H1 (cell line): ENCODE measurements at regions not wholly inside any gene's neighbourhood (a gene's known extent, or its start where the extent isn't known, plus 50 kb on each side); places are given as distances from the start of the nearest gene placed in this dataset.

Source experiments
- CTCF ChIA-PET: fragments of 300-600 bp; sonication (Branson Sonifier 250); formaldehyde crosslinking; loops from one replicate; lab custom pipeline; 2021; ENCODE audit not compliant: partially characterized antibody; lab: Charles Lee
- POLR2A ChIA-PET: fragments of 300-600 bp; sonication (Branson Sonifier 250); formaldehyde crosslinking; loops from one replicate; lab custom pipeline; 2021; ENCODE audit warnings: inconsistent platforms; ENCODE audit not compliant: partially characterized antibody; lab: Charles Lee
- DNase-seq, 2 experiments: peaks; one replicate each; pipeline versions ENCODE4 v3.0.0 to v3.0.0-alpha.2; 2010 to 2022; ENCODE audit warnings: low spot score in 2 of 2, low read depth in 1 of 2, mixed read lengths in 1 of 2
- FAIRE-seq: peaks from 2 replicates; lab custom pipeline; 2011; peaks lifted over from hg19 to GRCh38; lab: Jason Lieb, UNC
- H2AFZ ChIP-seq: 2 replicates; pipeline ENCODE4 v1.8.1; 2012; ENCODE audit warnings: low read length, inconsistent platforms
- H2AK5ac ChIP-seq: 2 replicates; pipeline ENCODE4 v1.6.1; 2013; ENCODE audit warnings: low read depth, low read length
- H2BK120ac ChIP-seq: replicated peaks from 2 replicates; pipeline ENCODE3; 2013; ENCODE audit warnings: low read depth, low read length, inconsistent platforms
- H2BK12ac ChIP-seq: 2 replicates; pipeline ENCODE4 v1.6.1; 2013; ENCODE audit warnings: low read depth, low read length
- H2BK15ac ChIP-seq: 2 replicates; pipeline ENCODE4 v1.6.1; 2013; ENCODE audit warnings: low read length
- H2BK20ac ChIP-seq: 2 replicates; pipeline ENCODE4 v1.6.1; 2013; ENCODE audit warnings: low read length
- H2BK5ac ChIP-seq: 2 replicates; pipeline ENCODE4 v1.6.1; 2013; ENCODE audit warnings: low read depth, low read length
- H3K14ac ChIP-seq: 2 replicates; pipeline ENCODE4 v1.6.1; 2013; ENCODE audit warnings: inconsistent platforms; ENCODE audit not compliant: insufficient read length
- H3K18ac ChIP-seq: 2 replicates; pipeline ENCODE4 v1.6.1; 2013; ENCODE audit warnings: low read length; ENCODE audit errors: extremely low read depth
- H3K23ac ChIP-seq: 2 replicates; pipeline ENCODE4 v1.6.1; 2013; ENCODE audit warnings: inconsistent platforms; ENCODE audit not compliant: insufficient read length
- H3K23me2 ChIP-seq: 2 replicates; pipeline ENCODE4 v1.6.1; 2013; ENCODE audit warnings: low read depth, low read length
- H3K27ac ChIP-seq: 2 replicates; pipeline ENCODE4 v1.6.1; 2011; ENCODE audit warnings: low read depth, low read length, inconsistent platforms
- H3K27me3 ChIP-seq, 4 experiments: replicated peaks in 1 of 4; 1 replicate in 1 of 4; 2 replicates in 3 of 4; pipeline versions ENCODE4 v1.6.1 to v1.8.1; 2011 to 2013; ENCODE audit warnings: low read length in 3 of 4, mild to moderate bottlenecking in 3 of 4, inconsistent platforms in 2 of 4, mixed read lengths in 2 of 4, moderate library complexity in 1 of 4; ENCODE audit not compliant: control insufficient read depth in 3 of 4, insufficient read depth in 3 of 4; ENCODE audit errors: extremely low read depth in 1 of 4
- H3K36me3 ChIP-seq, 4 experiments: 2 replicates each; pipeline versions ENCODE4 v1.6.1 to v1.8.1; 2011 to 2013; ENCODE audit warnings: mild to moderate bottlenecking in 4 of 4, low read length in 3 of 4, moderate library complexity in 2 of 4, control low read depth in 1 of 4, inconsistent platforms in 1 of 4; ENCODE audit not compliant: insufficient read depth in 4 of 4, control insufficient read depth in 2 of 4
- H3K4ac ChIP-seq: replicated peaks from 2 replicates; pipeline ENCODE3; 2013; ENCODE audit warnings: low read length, low read depth, mixed read lengths, inconsistent platforms; ENCODE audit not compliant: insufficient read length
- H3K4me1 ChIP-seq, 4 experiments: replicated peaks in 1 of 4; 1 replicate in 1 of 4; 2 replicates in 3 of 4; pipeline versions ENCODE4 v1.6.1 to v1.8.1; 2011 to 2013; ENCODE audit warnings: low read length in 3 of 4, inconsistent platforms in 2 of 4, mixed read lengths in 1 of 4; ENCODE audit not compliant: insufficient read depth in 4 of 4, control insufficient read depth in 3 of 4
- H3K4me2 ChIP-seq, 2 experiments: 2 replicates each; pipeline versions ENCODE4 v1.6.1 to v1.8.1; 2011 to 2013; ENCODE audit warnings: low read depth in 2 of 2, low read length in 2 of 2, control low read depth in 1 of 2, inconsistent platforms in 1 of 2, mild to moderate bottlenecking in 1 of 2; ENCODE audit not compliant: insufficient read depth in 1 of 2
- H3K4me3 ChIP-seq, 4 experiments: fragments of 200-600, 300-600 bp in 1 of 4; sonication (generic), shearing (Covaris generic), sonication (Bioruptor Twin) in 1 of 4; 2 replicates each; pipeline versions ENCODE4 v1.5.1 to v1.8.1; 2011 to 2016; ENCODE audit warnings: low read length in 4 of 4, low read depth in 3 of 4, control low read depth in 2 of 4, inconsistent platforms in 2 of 4, mild to moderate bottlenecking in 2 of 4, mixed read lengths in 1 of 4, moderate library complexity in 1 of 4; ENCODE audit not compliant: insufficient read depth in 2 of 4; ENCODE audit errors: extremely low read depth in 1 of 4
- H3K56ac ChIP-seq: replicated peaks from 2 replicates; pipeline ENCODE3; 2013; ENCODE audit warnings: low read depth, mild to moderate bottlenecking, mixed read lengths, low read length, inconsistent platforms; ENCODE audit not compliant: insufficient read length
- H3K79me1 ChIP-seq: 2 replicates; pipeline ENCODE4 v1.6.1; 2013; ENCODE audit warnings: low read depth, low read length, control low read depth
- H3K79me2 ChIP-seq, 2 experiments: 2 replicates each; pipeline versions ENCODE4 v1.6.1 to v1.8.1; 2012 to 2013; ENCODE audit warnings: low read length in 2 of 2, mild to moderate bottlenecking in 2 of 2, inconsistent platforms in 1 of 2; ENCODE audit not compliant: insufficient read depth in 2 of 2, control insufficient read depth in 1 of 2
- H3K9ac ChIP-seq, 4 experiments: replicated peaks in 1 of 4; 1 replicate in 1 of 4; 2 replicates in 3 of 4; pipeline versions ENCODE4 v1.6.1 to v1.8.1; 2011 to 2013; ENCODE audit warnings: low read depth in 3 of 4, low read length in 3 of 4, control low read depth in 2 of 4, mild to moderate bottlenecking in 2 of 4, moderate library complexity in 2 of 4, inconsistent platforms in 1 of 4; ENCODE audit errors: extremely low read depth in 1 of 4
- H3K9me3 ChIP-seq, 2 experiments: 2 replicates each; pipeline versions ENCODE4 v1.6.1 to v1.8.1; 2012 to 2013; ENCODE audit warnings: mild to moderate bottlenecking in 2 of 2, moderate library complexity in 2 of 2, control low read depth in 1 of 2, inconsistent platforms in 1 of 2, low read depth in 1 of 2, low read length in 1 of 2, mixed read lengths in 1 of 2; ENCODE audit not compliant: insufficient read depth in 2 of 2
- H4K20me1 ChIP-seq, 2 experiments: replicated peaks in 1 of 2; 2 replicates each; pipeline versions ENCODE3 to v1.8.1; 2011 to 2013; ENCODE audit warnings: inconsistent platforms in 2 of 2, low read length in 2 of 2, mild to moderate bottlenecking in 1 of 2; ENCODE audit not compliant: insufficient read depth in 2 of 2, control insufficient read depth in 1 of 2
- H4K5ac ChIP-seq: 2 replicates; pipeline ENCODE4 v1.6.1; 2013; ENCODE audit warnings: low read length, low read depth, mixed read lengths, inconsistent platforms; ENCODE audit not compliant: insufficient read length
- H4K8ac ChIP-seq: 2 replicates; pipeline ENCODE4 v1.8.0; 2013; ENCODE audit warnings: mild to moderate bottlenecking, moderate library complexity, low read length, inconsistent platforms; ENCODE audit not compliant: insufficient read depth; ENCODE audit errors: extremely low read depth
- H4K91ac ChIP-seq: replicated peaks from 2 replicates; pipeline ENCODE3; 2013; ENCODE audit warnings: low read length, mixed read lengths, inconsistent platforms; ENCODE audit not compliant: insufficient read length
- ASH2L ChIP-seq: fragments of 200-600, 300-600 bp; sonication (generic); IDR thresholded peaks from one replicate; pipeline ENCODE4 v1.7.1; 2017; ENCODE audit warnings: low read length
- ATF2 ChIP-seq: IDR thresholded peaks from 2 replicates; pipeline ENCODE4 v1.6.1; 2012; ENCODE audit warnings: low read length, inconsistent platforms
- CREB1 ChIP-seq: IDR thresholded peaks from 2 replicates; pipeline ENCODE4 v1.6.1; 2012; ENCODE audit warnings: inconsistent platforms
- EGR1 ChIP-seq: IDR thresholded peaks from 2 replicates; pipeline ENCODE4 v1.6.1; 2011; ENCODE audit warnings: low read depth, low read length, borderline replicate concordance
- EP300 ChIP-seq, 2 experiments: IDR thresholded peaks; 1 replicate in 1 of 2; 2 replicates in 1 of 2; pipeline ENCODE4 v1.6.1; 2011 to 2012; ENCODE audit warnings: low read depth in 2 of 2, low read length in 2 of 2, mild to moderate bottlenecking in 2 of 2, borderline replicate concordance in 1 of 2, inconsistent platforms in 1 of 2, moderate library complexity in 1 of 2
- HDAC2 ChIP-seq, 2 experiments: fragments of 300-600 bp in 1 of 2; sonication (generic) in 1 of 2; IDR thresholded peaks; 2 replicates each; pipeline ENCODE4 v1.6.1; 2011 to 2012; ENCODE audit warnings: low read depth in 2 of 2, low read length in 2 of 2, mild to moderate bottlenecking in 2 of 2, moderate library complexity in 2 of 2, borderline replicate concordance in 1 of 2, inconsistent platforms in 1 of 2
- JUN ChIP-seq: IDR thresholded peaks from 2 replicates; pipeline ENCODE4 v1.6.1; 2011; ENCODE audit warnings: low read depth, mild to moderate bottlenecking, improper control_type of control experiment, low read length
- MAFK ChIP-seq: IDR thresholded peaks from 2 replicates; pipeline ENCODE4 v1.6.1; 2012; ENCODE audit warnings: low read depth, mild to moderate bottlenecking, improper control_type of control experiment, low read length
- MAX ChIP-seq: IDR thresholded peaks from 2 replicates; pipeline ENCODE4 v1.6.1; 2012; ENCODE audit warnings: inconsistent platforms
- PHF8 ChIP-seq: fragments of 200-600 bp; sonication (generic); conservative IDR thresholded peaks from 2 replicates; pipeline ENCODE4 v1.7.1; 2012; ENCODE audit warnings: low read depth, mild to moderate bottlenecking, inconsistent platforms, low read length, moderate library complexity
- POLR2AphosphoS5 ChIP-seq: IDR thresholded peaks from 2 replicates; pipeline ENCODE4 v1.6.1; 2011; ENCODE audit warnings: low read depth, low read length
- RFX5 ChIP-seq: IDR thresholded peaks from 2 replicates; pipeline ENCODE4 v1.6.1; 2011; ENCODE audit warnings: low read depth, low read length, improper control_type of control experiment, borderline replicate concordance
- SUZ12 ChIP-seq: fragments of 200-600 bp; sonication (generic); IDR thresholded peaks from 2 replicates; pipeline ENCODE4 v1.6.1; 2012; ENCODE audit warnings: mild to moderate bottlenecking, inconsistent platforms, low read length, moderate library complexity, mixed read lengths
- WGBS, 2 experiments: shearing (Covaris generic) in 1 of 2; methylation state at CpG; one replicate each; pipeline versions ENCODE4 v1.1.6 to v1.1.7; 2013 to 2015; ENCODE audit warnings: low lambda C conversion rate in 2 of 2, mixed read lengths in 2 of 2, inconsistent platforms in 1 of 2, low coverage in 1 of 2, missing lambda C conversion rate in 1 of 2; ENCODE audit not compliant: insufficient replicate concordance in 2 of 2, insufficient coverage in 1 of 2, insufficient read length in 1 of 2; ENCODE audit errors: extremely low coverage in 1 of 2, missing lambda C conversion rate in 1 of 2; 5-methylcytosine and 5-hydroxymethylcytosine counted together

- Histone ChIP-seq H3K4me1 (no peaks in the 10 kb centered on the region), H2AFZ (no peak overlapping the region), H2BK20ac (no peak overlapping the region), H3K79me1 (no peaks in the 10 kb centered on the region), H3K4ac (no peak overlapping the region), H2BK5ac (no peak overlapping the region), H3K9ac (no peak overlapping the region), H3K14ac (no peak overlapping the region), H2BK120ac (no peak overlapping the region), H4K20me1 (no peaks in the 10 kb centered on the region), H2AK5ac (no peak overlapping the region), H3K18ac (no peak overlapping the region), H3K9me3 (no peaks in the 10 kb centered on the region), H3K4me2 (no peak overlapping the region), H3K56ac (no peak overlapping the region), H3K23me2 (no peaks in the 10 kb centered on the region; the same call in 1 of the 2 replicates), H2BK12ac (no peak overlapping the region), H3K27ac (no peak overlapping the region), H4K8ac (no peak overlapping the region), H4K91ac (no peak overlapping the region), H3K36me3 (no peaks in the 10 kb centered on the region), H3K27me3 (no peaks in the 10 kb centered on the region), H3K23ac (no peak overlapping the region), H4K5ac (no peak overlapping the region), H3K79me2 (no peaks in the 10 kb centered on the region), H2BK15ac (no peak overlapping the region), H3K4me3 (no peak overlapping the region)
- CTCF ChIA-PET = interaction anchor here (0.6 kb wide), 1 partner anchor 95 kb away, joined by 3 read pairs; no protein-coding TSS in a partner anchor
- FAIRE-seq = no peak
- POLR2A ChIA-PET = no interaction called here
- DNase-seq = no peak
- WGBS, 2 experiments = 98% methylated on average over 2 of the region's 2 CpGs; no CpG with 5 or more reads in 1 of the 2 experiments
- TF ChIP-seq RFX5 (no peak), EP300 (IDR thresholded peaks at IDR 0.05; ENCODE audit: borderline replicate concordance in 1 of 2, low read depth in 2 of 2, low read length in 2 of 2) (no peak), ASH2L (no peak), ATF2 (no peak), HDAC2 (IDR thresholded peaks at IDR 0.05; ENCODE audit: borderline replicate concordance in 1 of 2, low read depth in 2 of 2, low read length in 2 of 2) (no peak), JUN (no peak), SUZ12 (no peak), MAX (no peak), EGR1 (no peak), POLR2AphosphoS5 (no peak), PHF8 (no peak), MAFK (no peak), CREB1 (no peak)
Measured at GRCh38 chr1:199522936-199523335, 504.6 kb upstream of the NR5A2 start.
